ENCODE measurements at regions not wholly inside any gene's neighbourhood (a gene's known extent, or its start where the extent isn't known, plus 50 kb on each side); places are given as distances from the start of the nearest gene placed in this dataset.
A peak's percentile ranks its signal among the peaks of the same experiment; 100 is the strongest.

- H3K4me1 ChIP-seq (ENCODE audit: control insufficient read depth in 1 of 2, insufficient read depth in 2 of 2, low read depth in 1 of 2, low read length in 1 of 2): peaks cover 0 to 39% of the 10 kb centered on the region in 2 experiments; a peak in 1 of 4 replicates
- no peak overlapping the region for H2AFZ ChIP-seq (ENCODE audit: low read depth)
- POLR2A ChIA-PET: interaction anchor here (0.6 to 1.5 kb wide), 4 partner anchors 12 to 36 kb away, joined by 3 to 6 read pairs (median 4); no protein-coding TSS in a partner anchor
- no peaks in the 10 kb centered on the region for H3K36me3 ChIP-seq (replicated peaks in 1 of 2; ENCODE audit: control insufficient read depth in 1 of 2, insufficient read depth in 2 of 2, low read length in 1 of 2)
- no peaks in the 10 kb centered on the region for H3K79me2 ChIP-seq (ENCODE audit: insufficient read depth)
- H3K9me2 ChIP-seq: no peaks in the 10 kb centered on the region
- H3F3A ChIP-seq (replicated peaks; ENCODE audit: insufficient read depth): no peaks in the 10 kb centered on the region
- no peak overlapping the region for H3K4me3 ChIP-seq (ENCODE audit: low read depth in 2 of 2, low read length in 1 of 2)
- peak; percentile 36 for DNase-seq
- no peak overlapping the region for H3K4me2 ChIP-seq
- peak overlapping the region in 1 of 2 experiments; percentile 94; a peak in 2 of 4 replicates for H3K27ac ChIP-seq (ENCODE audit: low read depth in 2 of 2, low read length in 1 of 2)
- 49% methylated on average over 3 of the region's 3 CpGs for WGBS (ENCODE audit: low lambda C conversion rate)
- H3K27me3 ChIP-seq (ENCODE audit: insufficient read depth): no peaks in the 10 kb centered on the region
- no peaks in the 10 kb centered on the region for H3K9me3 ChIP-seq
- CTCF ChIA-PET: interaction anchor here (1.1 to 1.8 kb wide), 6 partner anchors 10 to 93 kb away, joined by 3 to 10 read pairs (median 5); no protein-coding TSS in a partner anchor
- no peak overlapping the region for H3K9ac ChIP-seq
- TF ChIP-seq YY1 (IDR thresholded peaks at IDR 0.05; ENCODE audit: low read depth): no peak
- no peak for TF ChIP-seq CTCF (IDR thresholded peaks at IDR 0.05)
- no peak for TF ChIP-seq NRF1 (IDR thresholded peaks at IDR 0.05; ENCODE audit: low read depth, low read length)
- TF ChIP-seq GABPA (IDR thresholded peaks at IDR 0.05; ENCODE audit: low read depth): no peak
- no peak for TF ChIP-seq ZBTB33 (IDR thresholded peaks at IDR 0.05; ENCODE audit: borderline replicate concordance, low read depth)
- no peak for TF ChIP-seq SMC3 (IDR thresholded peaks at IDR 0.05; ENCODE audit: low read depth, low read length)
- no peak for TF ChIP-seq POLR2AphosphoS5 (IDR thresholded peaks at IDR 0.05; ENCODE audit: low read depth, low read length)
- no peak for TF ChIP-seq RCOR1 (IDR thresholded peaks at IDR 0.05; ENCODE audit: low read length)
- TF ChIP-seq, protein P1, sequence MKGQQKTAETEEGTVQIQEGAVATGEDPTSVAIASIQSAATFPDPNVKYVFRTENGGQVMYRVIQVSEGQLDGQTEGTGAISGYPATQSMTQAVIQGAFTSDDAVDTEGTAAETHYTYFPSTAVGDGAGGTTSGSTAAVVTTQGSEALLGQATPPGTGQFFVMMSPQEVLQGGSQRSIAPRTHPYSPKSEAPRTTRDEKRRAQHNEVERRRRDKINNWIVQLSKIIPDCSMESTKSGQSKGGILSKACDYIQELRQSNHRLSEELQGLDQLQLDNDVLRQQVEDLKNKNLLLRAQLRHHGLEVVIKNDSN (IDR thresholded peaks at IDR 0.05; ENCODE audit: borderline replicate concordance, low read depth): no peak
- TF ChIP-seq FOXM1 (IDR thresholded peaks at IDR 0.05; ENCODE audit: low read depth): no peak
- TF ChIP-seq SIN3A (IDR thresholded peaks at IDR 0.05; ENCODE audit: borderline replicate concordance, low read depth, low read length): no peak
- H4K20me1 ChIP-seq (ENCODE audit: insufficient read depth): no peaks in the 10 kb centered on the region
Measured at GRCh38 chr2:128414351-128414750, 95.7 kb upstream of the HS6ST1 start.

All from SK-N-SH (cell line).